NCI-H2081 (cell line): ENCODE measurements at regions not wholly inside any gene's neighbourhood (a gene's known extent, or its start where the extent isn't known, plus 50 kb on each side); places are given as distances from the start of the nearest gene placed in this dataset.
"Not testable (repeated sequence)": the region's sequence is repeated elsewhere in the genome, so short reads cannot be mapped to it uniquely, and the experiment has no call there.

Experiments used
- DNase-seq, 2 experiments: peaks; one replicate each; lab custom pipeline; 2025; lab: John Stamatoyannopoulos, UW

DNA sequence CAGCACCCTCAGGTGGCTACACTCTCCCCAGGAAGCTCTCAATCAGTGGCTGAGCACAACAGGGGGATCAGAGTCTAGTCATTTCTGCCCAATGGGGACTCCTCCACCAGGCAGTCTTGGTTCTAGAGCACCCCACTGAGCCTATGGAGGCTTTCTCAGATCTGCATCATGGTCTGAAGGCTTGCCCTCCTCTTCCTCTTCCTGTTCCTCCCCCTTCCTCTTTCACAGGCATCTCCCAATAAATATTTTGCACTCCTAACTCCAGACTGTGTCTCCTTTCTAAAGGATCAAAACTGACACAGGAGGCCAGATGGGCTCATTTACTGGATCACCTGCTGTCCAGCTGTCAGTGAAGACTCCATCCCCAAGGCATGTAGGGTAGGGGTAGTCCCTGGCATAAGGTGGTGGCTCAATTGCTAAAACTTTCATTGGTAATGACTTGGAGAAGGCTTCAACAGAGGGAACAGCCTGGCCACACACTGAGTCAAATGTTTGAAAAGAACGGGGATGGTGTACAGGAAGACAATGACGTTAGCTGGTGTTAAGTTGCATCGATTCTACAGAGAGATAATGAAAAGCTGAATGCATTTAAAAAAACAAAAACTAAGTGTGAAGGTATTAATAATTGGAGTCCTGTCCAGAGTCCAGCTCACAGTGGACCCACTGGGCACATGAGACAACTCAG lies 84.2 kb upstream of the SLC2A1 start:
- no peak for DNase-seq

- no peak for DNase-seq
Measured at GRCh38 chr1:43042127-43042526, 83.5 kb upstream of the SLC2A1 start.

GRCh38 chr1:43041591-43041990 lies 82.9 kb upstream of the SLC2A1 start:
- DNase-seq: no peak

GRCh38 chr1:43039228-43040055 lies 80.8 kb upstream of the SLC2A1 start:
- no peak for DNase-seq

GRCh38 chr1:43038232-43038935 lies 79.7 kb upstream of the SLC2A1 start:
- no peak for DNase-seq

- no peak for DNase-seq
Measured at GRCh38 chr1:43037466-43037865, 78.8 kb upstream of the SLC2A1 start.

- DNase-seq: no peak
Measured at GRCh38 chr1:43036932-43037331, 78.3 kb upstream of the SLC2A1 start.

GRCh38 chr1:43035821-43036741 lies 77.4 kb upstream of the SLC2A1 start:
- no peak for DNase-seq

GRCh38 chr1:43034778-43035177 lies 76.1 kb upstream of the SLC2A1 start:
- no peak for DNase-seq

DNA sequence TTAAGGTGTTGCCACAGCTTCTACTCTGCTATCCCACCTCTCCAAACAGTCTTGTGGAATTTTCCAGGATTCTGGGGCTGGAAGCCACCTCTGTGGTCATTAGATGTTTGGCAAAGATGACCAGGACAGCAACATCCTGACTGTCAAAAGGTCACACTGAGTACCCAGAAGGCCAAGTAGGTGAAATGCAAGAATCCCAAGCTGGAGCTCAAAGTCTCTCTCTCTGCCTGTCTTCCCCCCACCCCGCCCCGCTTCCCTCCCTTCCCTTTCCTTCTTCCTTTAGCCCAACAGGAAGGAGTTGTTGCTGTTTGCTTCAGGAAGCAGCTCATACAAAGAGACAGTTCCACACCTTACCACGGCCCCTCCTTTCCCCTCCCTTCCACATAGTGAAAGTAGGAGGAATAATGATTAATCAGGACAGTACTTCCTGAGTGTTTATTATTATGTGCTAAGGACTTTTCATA lies 75.6 kb upstream of the SLC2A1 start:
- DNase-seq: no peak

GRCh38 chr1:43031316-43032203 lies 72.9 kb upstream of the SLC2A1 start:
- no peak for DNase-seq

DNA sequence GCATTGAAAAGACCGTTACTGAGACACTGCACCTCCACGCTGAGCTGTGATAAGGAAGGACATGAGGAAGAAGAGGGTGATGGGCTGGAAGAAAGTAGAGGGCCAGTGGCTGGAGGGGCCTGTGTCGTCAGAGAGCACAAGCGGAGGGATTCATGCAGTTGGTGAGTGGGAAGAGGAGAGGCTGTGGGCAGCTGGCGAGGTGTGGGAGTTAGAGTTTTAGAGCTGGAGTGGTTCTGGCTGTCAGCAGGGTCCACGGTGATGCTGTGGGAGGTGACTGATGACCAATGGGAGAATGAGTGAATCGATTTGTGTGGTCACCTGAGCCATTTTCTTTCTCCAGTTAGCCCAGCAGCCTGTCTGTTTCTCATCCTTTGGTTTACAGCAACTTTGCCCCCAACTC lies 66.2 kb upstream of the SLC2A1 start:
- no peak for DNase-seq

- no peak for DNase-seq
Measured at GRCh38 chr1:43021547-43022474, 63.1 kb upstream of the SLC2A1 start.

DNA sequence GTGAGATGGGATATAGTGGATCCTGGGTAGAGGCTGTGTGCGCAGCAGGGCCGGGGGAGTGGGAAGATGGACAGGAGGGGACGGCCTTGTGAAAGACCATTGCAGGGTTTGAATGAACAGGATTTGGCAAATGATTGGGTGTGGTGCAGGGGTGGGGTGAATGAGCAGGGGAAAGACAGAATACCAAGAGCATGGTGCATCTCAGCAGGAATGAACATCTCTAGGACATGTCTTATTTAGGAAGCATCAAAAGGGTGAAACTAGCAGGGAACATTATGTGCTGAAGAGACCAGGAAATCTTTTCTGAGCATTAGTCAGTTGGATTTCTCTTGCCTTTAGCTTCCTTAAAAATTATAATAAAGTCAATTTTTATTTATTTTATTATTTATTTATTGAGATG lies 60.6 kb upstream of the SLC2A1 start:
- no peak for DNase-seq

DNA sequence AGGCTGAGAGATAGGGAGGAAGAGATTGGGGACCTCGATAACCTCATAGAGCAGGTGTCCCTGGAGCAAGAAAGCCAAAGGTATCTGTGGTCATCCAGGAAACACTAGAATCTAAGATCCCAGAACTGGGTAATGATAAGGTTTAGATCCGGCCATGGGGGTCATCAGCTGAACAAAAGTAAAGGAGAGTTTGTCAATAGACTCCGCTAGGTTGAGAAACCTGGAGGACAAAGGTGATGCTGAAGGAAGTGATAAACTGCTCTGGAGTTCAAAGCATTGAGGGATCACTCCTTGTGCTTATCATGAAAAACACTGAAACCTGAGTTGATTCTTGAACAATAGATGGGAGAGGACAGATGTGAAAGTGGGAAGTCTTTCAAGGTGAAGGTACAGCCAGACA lies 59.5 kb upstream of the SLC2A1 start:
- DNase-seq: no peak

- no peak for DNase-seq
Measured at GRCh38 chr1:43015269-43015668, 56.6 kb upstream of the SLC2A1 start.

DNA sequence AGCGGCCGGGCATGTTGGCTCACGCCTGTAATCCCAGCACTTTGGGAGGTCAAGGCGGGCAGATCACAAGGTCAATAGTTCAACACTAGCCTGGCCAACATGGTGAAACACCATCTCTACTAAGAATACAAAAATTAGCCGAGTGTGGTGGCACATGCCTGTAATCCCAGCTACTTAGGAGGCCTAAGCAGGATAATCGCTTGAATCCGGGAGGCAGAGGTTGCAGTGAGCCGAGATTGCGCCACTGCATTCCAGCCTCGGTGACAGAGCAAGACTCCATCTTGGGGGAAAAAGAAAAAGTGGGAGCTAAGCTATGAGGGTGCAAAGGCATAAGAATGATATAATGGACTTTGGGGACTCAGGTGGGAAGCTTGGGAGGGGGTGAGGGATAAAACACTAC lies 55.9 kb upstream of the SLC2A1 start:
- not testable (repeated sequence) for DNase-seq

DNA sequence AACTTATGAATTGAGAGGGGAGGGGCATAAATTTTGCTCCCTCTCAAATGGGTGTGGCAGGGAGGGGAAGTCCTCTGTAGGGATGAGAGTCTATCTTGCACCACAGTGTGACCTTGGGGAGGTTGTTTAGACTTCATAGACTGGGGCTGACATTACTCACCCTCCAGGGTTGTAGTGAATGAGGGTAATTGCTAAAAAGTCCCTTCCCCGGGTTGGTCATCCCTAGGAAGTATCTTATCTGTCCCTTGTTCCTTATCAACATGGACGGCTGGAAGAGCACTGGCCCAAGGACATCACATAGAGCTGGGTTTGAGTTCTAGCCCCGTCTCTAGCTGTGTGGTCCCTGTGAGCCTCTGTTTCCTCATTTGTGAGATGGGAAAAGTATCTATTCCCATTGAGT lies 52.4 kb upstream of the SLC2A1 start:
- no peak for DNase-seq

- DNase-seq: peak in 1 of 2 experiments; percentile 1
Measured at GRCh38 chr1:43009274-43009673, 50.6 kb upstream of the SLC2A1 start.
